Fibroblast of peridontal ligament (primary cell): ENCODE measurements at regions not wholly inside any gene's neighbourhood (a gene's known extent, or its start where the extent isn't known, plus 50 kb on each side); places are given as distances from the start of the nearest gene placed in this dataset.
"Not testable (repeated sequence)": the region's sequence is repeated elsewhere in the genome, so short reads cannot be mapped to it uniquely, and the experiment has no call there.

Experiments
- DNase-seq: peaks from one replicate; pipeline ENCODE4 v3.0.0-alpha.2; 2010; ENCODE audit errors: extremely low read depth

- no peak for DNase-seq
Observed at GRCh38 chr5:125085797-125086505, 339.5 kb upstream of the ZNF608 start.

GRCh38 chr5:125088522-125089105 is 342.2 kb upstream of the ZNF608 start:
- no peak for DNase-seq

GRCh38 chr5:125092138-125092537 is 345.7 kb upstream of the ZNF608 start:
- not testable (repeated sequence) for DNase-seq

DNA sequence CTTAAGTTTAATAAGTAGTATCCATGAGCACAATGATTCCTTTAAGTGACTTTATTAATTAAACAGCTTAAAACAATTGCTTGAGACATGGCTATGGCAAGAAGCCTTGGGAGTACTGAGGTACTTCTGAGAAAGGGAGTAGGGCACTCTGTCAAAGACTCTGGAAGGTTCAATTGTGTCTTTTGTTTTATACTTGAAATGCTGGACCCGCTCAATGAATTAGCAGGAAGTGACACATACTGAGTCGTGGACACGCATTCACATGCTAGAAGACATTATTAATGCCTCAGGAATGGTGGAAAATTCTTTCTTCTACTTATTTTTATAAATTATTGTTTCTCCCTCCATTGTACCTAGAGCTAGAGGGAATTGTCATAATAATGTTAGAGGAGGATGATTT is 347.3 kb upstream of the ZNF608 start:
- DNase-seq, result peak; percentile 47

GRCh38 chr5:125100342-125100741 is 353.9 kb upstream of the ZNF608 start:
- no peak for DNase-seq

- no peak for DNase-seq
Observed at GRCh38 chr5:125100951-125101350, 354.5 kb upstream of the ZNF608 start.

DNA sequence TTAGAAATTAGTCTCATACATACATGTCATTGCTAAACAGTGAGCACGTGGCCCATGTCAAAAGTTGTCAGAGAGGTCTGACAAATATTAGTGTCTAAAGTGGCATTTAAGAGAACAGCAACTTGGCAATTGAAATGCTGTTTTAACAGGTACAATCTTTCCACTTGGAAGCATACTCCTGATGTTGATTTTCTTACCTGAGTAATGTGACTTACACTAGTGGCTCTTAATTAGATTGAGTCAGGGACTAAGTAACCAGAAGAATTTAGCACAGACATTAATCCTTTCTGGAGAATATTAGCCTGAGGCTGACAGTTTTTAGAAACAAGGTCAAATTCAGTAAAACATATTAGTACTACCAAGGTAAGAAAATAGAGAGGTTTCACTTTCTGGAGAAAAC is 357.0 kb upstream of the ZNF608 start:
- DNase-seq, result no peak

DNA sequence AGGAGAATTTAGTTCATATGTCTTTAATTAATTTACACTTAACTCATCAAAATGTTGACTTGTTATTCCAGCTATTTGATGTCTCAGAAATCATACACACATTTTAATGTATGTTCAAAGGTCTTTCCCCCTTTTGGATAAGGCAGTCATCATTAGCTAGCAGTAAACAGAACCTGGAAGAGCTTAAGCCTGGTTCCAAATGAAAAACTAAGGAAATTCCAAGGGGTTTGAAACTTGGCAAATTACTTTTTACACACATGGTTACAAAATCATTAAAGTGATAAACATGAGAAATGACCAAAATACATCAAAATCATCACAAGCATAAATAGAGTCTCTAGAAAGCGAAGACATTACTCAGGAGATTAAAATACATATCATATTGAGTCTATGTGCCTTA is 359.8 kb upstream of the ZNF608 start:
- no peak for DNase-seq

- no peak for DNase-seq
Observed at GRCh38 chr5:125106881-125107280, 360.4 kb upstream of the ZNF608 start.

- DNase-seq, result no peak
Observed at GRCh38 chr5:125109293-125109692, 362.9 kb upstream of the ZNF608 start.

- DNase-seq, result peak; percentile 9
Observed at GRCh38 chr5:125109816-125110215, 363.4 kb upstream of the ZNF608 start.

DNA sequence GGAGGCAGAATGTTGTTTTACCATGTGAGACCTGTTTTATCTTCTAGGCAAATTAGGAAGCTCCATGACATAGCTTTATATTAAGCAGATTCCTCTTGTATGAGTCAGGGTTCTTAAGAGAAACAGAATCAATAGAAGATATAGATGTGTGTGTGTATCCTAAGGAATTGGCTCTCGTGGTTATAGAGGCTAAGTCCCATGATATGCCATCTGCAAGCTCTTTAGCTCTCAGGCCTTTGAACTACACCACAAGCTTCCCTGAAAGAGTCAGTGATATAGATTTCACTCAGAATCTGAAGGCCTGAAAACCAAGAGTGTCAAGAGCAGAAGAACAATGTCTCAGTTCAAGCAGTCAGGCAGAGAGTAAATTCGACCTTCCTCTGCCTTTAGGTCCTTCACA is 365.8 kb upstream of the ZNF608 start:
- DNase-seq, result peak; percentile 54

GRCh38 chr5:125113328-125113727 is 366.9 kb upstream of the ZNF608 start:
- DNase-seq, result no peak

DNA sequence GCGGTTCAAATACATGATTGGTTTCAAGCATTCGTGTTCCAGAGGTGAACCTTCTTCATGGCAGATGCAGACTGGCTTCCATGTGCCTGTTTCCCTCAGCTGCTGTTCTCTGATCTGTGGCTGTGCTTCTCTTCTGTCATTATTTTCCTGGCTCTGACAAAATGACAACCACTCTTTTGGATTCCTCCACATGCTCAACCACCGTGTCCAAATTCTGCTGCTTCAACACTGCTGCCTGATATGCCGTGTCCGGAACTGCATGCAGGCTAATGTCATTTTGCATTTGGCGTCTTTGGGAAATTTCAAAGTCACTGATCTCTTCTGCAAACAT is 368.7 kb upstream of the ZNF608 start:
- no peak for DNase-seq

DNA sequence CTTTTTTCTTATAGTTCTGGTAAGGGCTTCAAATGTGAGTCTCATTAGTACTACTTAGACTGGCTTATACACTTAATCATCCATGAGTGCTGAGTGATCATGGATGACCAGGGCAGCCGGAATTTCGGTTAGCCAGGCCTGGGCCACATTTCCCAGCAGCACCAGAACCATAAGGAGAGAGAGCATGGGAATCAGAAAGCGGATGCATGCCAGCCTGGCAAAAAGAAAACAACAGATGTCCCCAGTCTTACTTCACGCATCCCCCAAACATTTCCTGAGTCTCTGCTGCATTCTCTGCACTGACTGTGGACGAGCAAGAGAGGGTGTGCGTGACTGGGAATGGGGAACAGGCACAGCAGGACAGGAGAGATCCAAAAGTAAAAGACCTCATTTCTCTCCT is 371.1 kb upstream of the ZNF608 start:
- no peak for DNase-seq

DNA sequence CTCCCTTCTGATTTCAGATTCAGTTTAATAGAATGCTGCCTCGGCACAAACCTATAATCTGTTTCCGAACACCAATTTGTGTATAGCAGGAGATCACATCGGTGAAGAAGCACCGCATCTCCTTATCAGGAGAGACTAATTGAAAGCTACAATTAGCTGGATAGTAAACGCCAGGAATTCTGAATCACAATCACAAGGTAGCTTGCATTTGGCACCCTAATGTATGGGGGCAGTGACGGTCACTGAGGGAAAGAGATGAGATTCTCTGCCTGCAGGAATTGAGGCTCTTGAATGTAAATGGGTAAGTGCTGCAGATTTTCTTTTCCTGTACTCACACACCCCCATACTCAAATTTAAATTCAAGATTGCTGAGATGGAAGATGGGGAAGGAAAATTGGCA is 373.6 kb upstream of the ZNF608 start:
- no peak for DNase-seq

DNA sequence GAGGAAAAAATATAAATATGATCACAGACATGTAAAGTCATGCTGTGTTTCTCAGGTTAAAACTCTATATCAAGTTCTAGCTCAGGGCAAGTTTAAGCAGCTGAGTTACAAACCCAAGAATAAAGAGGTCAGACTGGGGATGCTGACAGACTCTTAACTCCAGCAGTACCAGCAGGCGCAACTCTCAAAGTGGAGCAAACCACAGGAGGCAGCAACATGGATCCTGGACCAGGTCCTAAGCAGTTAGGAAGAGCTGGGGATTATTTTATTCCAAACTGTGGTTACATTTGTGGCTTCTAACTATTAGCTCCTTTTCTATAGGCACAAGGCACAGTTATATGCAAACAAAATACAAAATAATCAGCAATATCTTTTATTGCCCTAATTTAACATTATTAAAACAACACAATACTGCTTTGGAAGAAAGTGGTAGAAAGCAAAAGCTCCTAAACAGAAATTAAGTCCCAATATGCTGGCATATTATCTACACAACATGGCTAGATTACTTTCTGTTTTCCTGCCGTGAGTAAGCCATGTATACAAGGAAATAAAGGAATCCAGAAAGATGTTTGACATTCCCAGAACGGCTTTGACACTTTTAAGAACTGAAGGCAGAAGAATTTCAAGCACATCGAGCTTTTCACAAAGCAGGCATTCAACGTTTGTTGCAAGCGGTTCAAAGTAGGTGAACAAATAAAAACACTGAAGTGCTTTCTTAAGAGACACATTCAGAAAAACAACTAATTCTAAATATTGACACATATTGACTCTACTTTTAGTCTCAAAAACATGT is 378.8 kb upstream of the ZNF608 start:
- DNase-seq, result no peak

- DNase-seq, result no peak
Observed at GRCh38 chr5:125126050-125126449, 379.6 kb upstream of the ZNF608 start.

GRCh38 chr5:125129151-125129806 is 382.8 kb upstream of the ZNF608 start:
- DNase-seq, result no peak

DNA sequence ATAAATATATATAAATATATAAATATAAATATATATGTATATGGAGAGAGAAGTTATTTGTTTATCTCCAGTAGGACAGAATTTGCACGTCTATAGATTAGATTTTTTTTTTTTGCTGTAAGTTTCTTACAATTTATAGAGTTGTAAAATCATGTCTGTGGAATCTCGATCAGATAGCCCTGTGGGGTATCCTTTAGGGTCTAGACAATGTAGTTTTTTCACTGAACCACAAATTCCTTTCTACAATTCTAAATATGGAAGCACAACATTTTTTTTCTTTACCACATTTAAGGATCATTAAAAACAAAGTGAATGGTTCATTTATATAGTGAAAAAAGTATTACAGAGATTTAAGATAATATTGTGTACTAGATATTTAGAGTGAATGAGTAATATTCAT is 384.2 kb upstream of the ZNF608 start:
- DNase-seq, result no peak

- DNase-seq, result peak; percentile 92
Observed at GRCh38 chr5:125134216-125135081, 388.0 kb upstream of the ZNF608 start.

DNA sequence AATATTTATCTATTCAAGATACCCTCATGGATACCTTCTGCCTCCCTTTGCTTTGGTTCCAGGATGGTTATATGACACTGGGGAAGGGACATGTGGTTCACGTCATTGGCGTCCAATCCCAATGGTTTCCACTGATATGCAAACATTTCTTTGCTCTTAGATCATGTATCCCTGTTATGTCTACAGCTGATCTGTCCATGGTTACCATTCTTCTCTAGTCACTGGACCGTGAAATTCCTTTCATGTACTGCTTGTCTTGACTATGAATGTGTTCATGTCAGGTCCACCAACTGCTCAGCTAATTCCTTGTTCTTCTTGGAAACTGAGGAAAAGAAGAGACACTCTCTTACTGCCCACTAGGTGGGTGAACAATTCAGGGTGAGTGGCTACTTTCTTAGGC is 391.1 kb upstream of the ZNF608 start:
- no peak for DNase-seq
